Activated naive CD4-positive, alpha-beta T cell treated with anti-CD3 and anti-CD28 coated beads for 36 hours (primary cell): ENCODE measurements at regions not wholly inside any gene's neighbourhood (a gene's known extent, or its start where the extent isn't known, plus 50 kb on each side); places are given as distances from the start of the nearest gene placed in this dataset.
"Not testable (repeated sequence)": the region's sequence is repeated elsewhere in the genome, so short reads cannot be mapped to it uniquely, and the experiment has no call there.

Experiments
- CTCF ChIA-PET: fragments of 350-600 bp; sonication (Branson Sonifier 250); formaldehyde crosslinking; loops from one replicate; lab custom pipeline; 2021; ENCODE audit warnings: antibody characterized with exemption; lab: Charles Lee
- DNase-seq: peaks from one replicate; pipeline ENCODE4 v3.0.0-alpha.2; 2020
- H3K27ac Mint-ChIP-seq: one replicate; pipeline ENCODE4 v1.8.0; 2021; ENCODE audit warnings: mild to moderate bottlenecking, mixed read lengths
- H3K27me3 Mint-ChIP-seq: one replicate; pipeline ENCODE4 v1.8.0; 2021; ENCODE audit warnings: low read depth, mixed read lengths
- H3K36me3 Mint-ChIP-seq: one replicate; pipeline ENCODE4 v1.8.0; 2021; ENCODE audit warnings: low read depth, mixed read lengths
- H3K4me1 Mint-ChIP-seq: one replicate; pipeline ENCODE4 v1.8.0; 2021; ENCODE audit warnings: low read depth, mixed read lengths
- H3K4me3 Mint-ChIP-seq: one replicate; pipeline ENCODE4 v1.8.0; 2021; ENCODE audit warnings: mild to moderate bottlenecking, moderate library complexity, mixed read lengths
- H3K9me3 Mint-ChIP-seq: one replicate; pipeline ENCODE4 v1.8.0; 2021; ENCODE audit warnings: mixed read lengths
- intact Hi-C: fragments of 100-400 bp; cut with micrococcal nuclease; formaldehyde crosslinking; loops from one replicate; pipeline ENCODE4 v1.15.1; 2023

DNA sequence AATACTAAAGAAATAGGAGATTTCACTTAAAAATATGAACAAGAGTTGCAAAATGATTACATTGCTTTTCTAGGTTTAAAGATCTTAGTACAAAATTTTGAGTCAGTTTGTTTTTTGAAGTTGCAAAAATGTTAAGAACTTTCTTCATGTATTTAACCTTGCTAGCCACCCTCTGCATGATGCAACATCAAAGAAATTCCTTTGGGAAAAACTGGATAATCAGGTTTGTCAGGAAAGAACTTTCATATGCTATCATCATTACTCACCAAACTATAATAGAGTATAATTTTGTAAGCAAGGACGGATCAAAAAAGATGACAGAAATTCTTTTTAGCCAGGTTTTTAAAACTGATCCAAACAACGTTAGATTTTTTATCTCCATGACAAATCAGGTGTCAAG is 116.9 kb upstream of the MRPS30 start:
- CTCF ChIA-PET = no interaction called here
- DNase-seq = no peak

DNA sequence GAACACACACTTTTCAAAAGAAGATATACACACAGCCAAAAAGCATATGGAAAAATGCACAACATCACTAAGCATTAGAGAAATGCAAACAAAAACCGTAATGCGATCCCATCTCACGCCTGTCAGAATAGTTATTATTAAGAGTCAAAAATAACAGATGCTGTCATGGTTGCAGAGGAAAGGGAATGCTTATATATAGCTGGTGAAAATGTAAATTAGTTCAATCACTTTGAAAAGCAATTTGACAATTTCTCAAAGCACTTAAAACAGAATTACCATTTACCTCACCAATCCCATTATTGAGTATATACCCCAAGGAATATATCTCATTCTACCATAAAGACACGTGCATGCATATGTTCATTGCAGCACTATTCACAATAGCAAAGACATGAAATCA is 126.8 kb upstream of the MRPS30 start:
- Mint-ChIP-seq H3K36me3 (no peaks in the 10 kb centered on the region), H3K27ac (no peak overlapping the region), H3K9me3 (no peaks in the 10 kb centered on the region), H3K4me3 (no peak overlapping the region), H3K27me3 (no peaks in the 10 kb centered on the region), H3K4me1 (no peaks in the 10 kb centered on the region)
- intact Hi-C loops = no loop called here
- CTCF ChIA-PET = no interaction called here
- DNase-seq = no peak

More for the DNA sequence above, 116.9 kb upstream of the MRPS30 start:
- intact Hi-C loops = no loop called here
- H3K4me3 Mint-ChIP-seq = no peak overlapping the region
- H3K9me3 Mint-ChIP-seq = no peaks in the 10 kb centered on the region
- no peaks in the 10 kb centered on the region for H3K27me3 Mint-ChIP-seq
- no peaks in the 10 kb centered on the region for H3K36me3 Mint-ChIP-seq
- no peaks in the 10 kb centered on the region for H3K4me1 Mint-ChIP-seq
- H3K27ac Mint-ChIP-seq = no peak overlapping the region

DNA sequence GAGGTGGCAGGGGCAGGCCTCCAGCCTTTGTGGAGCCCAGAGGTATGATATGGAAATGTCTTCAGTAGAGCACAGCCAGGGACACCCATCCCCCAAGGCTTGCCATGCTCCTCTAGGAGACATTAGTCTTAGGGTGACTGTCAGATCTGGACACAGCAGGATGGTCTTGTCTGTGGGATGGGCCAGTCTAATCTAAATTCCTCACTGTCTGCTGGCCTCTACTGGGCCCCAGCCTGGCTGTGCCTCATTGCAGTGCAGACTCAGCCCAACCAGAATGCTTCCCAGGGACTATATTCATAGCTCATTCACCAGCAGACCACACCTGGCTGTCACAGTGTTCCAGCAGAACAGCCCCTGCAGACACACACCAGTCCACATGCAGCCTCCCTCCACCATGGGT is 129.5 kb upstream of the MRPS30 start:
- Mint-ChIP-seq H3K4me3 (no peak overlapping the region), H3K27me3 (no peaks in the 10 kb centered on the region), H3K9me3 (no peaks in the 10 kb centered on the region), H3K27ac (no peak overlapping the region), H3K4me1 (no peaks in the 10 kb centered on the region), H3K36me3 (no peaks in the 10 kb centered on the region)
- intact Hi-C loops = no loop called here
- CTCF ChIA-PET = no interaction called here
- no peak for DNase-seq

DNA sequence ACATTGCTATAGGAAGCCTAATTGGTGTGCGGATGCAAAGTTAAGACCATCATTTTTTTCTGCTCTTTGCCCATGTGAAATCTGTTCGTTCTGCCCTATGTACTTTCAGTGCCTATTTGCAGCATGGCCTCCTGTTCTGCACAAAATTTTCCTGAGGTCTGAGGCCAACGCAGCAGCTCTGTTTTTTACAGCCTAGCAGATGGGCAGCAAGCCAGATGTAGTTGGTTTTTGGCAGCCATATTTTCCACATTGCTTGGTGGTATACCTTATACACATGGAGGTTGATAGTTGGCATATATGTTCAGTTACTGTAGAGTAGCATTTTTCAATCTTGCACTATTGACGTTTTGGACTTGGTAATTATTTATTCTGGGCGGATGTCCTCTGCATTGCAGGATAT is 133.5 kb upstream of the MRPS30 start:
- H3K36me3 Mint-ChIP-seq = no peaks in the 10 kb centered on the region
- no peak for DNase-seq
- H3K27ac Mint-ChIP-seq = no peak overlapping the region
- intact Hi-C loops = no loop called here
- no peaks in the 10 kb centered on the region for H3K27me3 Mint-ChIP-seq
- no peak overlapping the region for H3K4me3 Mint-ChIP-seq
- peaks cover 5% of the 10 kb centered on the region for H3K9me3 Mint-ChIP-seq
- CTCF ChIA-PET = no interaction called here
- no peaks in the 10 kb centered on the region for H3K4me1 Mint-ChIP-seq

DNA sequence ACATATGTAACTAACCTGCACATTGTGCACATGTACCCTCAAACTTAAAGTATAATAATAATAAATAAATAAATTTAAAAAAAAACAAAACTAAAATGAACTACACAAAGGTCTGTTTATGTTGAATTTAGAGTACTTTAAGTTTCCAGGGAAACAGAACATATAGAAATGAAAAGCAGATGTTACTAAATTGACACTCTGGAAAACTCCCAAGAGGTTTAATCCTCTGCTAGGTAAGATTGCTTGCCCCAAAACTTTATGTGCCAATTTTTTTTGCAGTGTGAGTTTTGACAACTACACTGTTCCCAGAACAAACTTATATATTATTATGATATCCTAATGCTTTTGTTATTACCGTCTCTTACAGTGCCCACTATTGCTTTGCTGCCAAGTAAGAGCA is 134.3 kb upstream of the MRPS30 start:
- intact Hi-C loops = no loop called here
- H3K4me1 Mint-ChIP-seq = no peaks in the 10 kb centered on the region
- DNase-seq = no peak
- peaks cover 8% of the 10 kb centered on the region for H3K9me3 Mint-ChIP-seq
- H3K4me3 Mint-ChIP-seq = no peak overlapping the region
- CTCF ChIA-PET = no interaction called here
- H3K27ac Mint-ChIP-seq = no peak overlapping the region
- H3K36me3 Mint-ChIP-seq = no peaks in the 10 kb centered on the region
- H3K27me3 Mint-ChIP-seq = no peaks in the 10 kb centered on the region

DNA sequence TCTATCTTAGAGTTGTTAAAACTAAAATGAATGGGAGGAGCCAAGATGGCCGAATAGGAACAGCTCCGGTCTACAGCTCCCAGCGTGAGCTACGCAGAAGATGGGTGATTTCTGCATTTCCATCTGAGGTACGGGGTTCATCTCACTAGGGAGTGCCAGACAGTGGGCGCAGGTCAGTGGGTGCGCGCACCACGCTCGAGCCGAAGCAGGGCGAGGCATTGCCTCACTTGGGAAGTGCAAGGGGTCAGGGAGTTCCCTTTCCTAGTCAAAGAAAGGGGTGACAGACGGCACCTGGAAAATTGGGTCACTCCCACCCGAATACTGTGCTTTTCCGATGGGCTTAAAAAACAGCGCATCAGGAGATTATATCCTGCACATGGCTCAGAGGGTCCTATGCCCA is 140.3 kb upstream of the MRPS30 start:
- CTCF ChIA-PET, intact Hi-C loops, H3K4me1 Mint-ChIP-seq, H3K27ac Mint-ChIP-seq, H3K36me3 Mint-ChIP-seq, H3K4me3 Mint-ChIP-seq, H3K27me3 Mint-ChIP-seq, DNase-seq: not testable (repeated sequence)
- H3K9me3 Mint-ChIP-seq = peaks cover 13% of the 10 kb centered on the region

DNA sequence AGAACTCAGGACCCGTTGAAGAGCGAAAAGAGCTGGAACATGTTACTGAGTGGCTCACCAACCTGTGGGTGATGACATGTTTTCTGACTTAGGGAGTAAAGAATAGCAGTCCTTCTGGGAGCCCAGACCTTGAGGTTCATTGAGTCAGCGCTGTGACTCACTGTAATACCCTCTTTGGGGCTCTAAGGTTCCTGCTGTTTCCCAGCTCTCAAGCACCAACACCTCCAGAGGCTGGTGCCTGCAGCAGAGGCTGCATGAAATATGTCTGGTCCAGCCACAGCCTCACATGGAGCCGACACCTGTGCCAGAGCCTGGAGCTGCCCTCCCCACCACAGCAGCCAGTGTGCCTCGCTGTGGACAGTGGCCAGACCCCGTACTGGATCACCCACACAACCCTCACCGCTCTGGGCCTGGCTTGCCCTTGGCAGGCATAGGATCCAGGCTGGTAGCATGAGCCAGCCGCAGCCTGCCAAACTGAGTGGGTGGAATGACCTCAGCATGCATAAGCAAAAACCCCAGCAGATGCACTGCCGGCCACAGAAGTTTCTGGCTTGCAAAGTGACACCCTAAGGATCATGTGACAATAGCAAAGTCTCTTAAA is 143.5 kb upstream of the MRPS30 start:
- Mint-ChIP-seq H3K27ac (no peak overlapping the region), H3K4me3 (no peak overlapping the region), H3K27me3 (peaks cover 5% of the 10 kb centered on the region), H3K4me1 (no peaks in the 10 kb centered on the region), H3K9me3 (peaks cover 7% of the 10 kb centered on the region), H3K36me3 (no peaks in the 10 kb centered on the region)
- intact Hi-C loops = no loop called here
- DNase-seq = no peak
- CTCF ChIA-PET = no interaction called here

DNA sequence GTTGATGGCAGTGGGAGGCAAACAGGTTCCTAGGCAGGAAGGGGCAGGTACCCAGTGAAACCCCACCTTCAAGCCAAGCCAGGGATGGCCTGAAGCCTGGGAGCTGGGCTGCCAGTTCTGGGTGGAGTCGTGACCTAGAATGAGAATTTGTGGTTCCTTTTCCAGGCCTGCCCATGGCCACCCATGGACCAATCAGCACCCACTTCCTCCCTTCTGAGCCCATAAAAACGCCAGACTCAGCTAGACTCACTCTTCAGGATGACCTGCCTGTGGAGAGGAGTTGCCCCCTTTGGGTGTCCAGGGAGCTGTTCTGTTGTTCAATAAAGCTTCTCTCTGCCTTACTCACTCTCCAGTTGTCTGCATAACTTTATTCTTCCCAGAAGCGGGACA is 144.0 kb upstream of the MRPS30 start:
- intact Hi-C loops = no loop called here
- no peaks in the 10 kb centered on the region for H3K4me1 Mint-ChIP-seq
- H3K4me3 Mint-ChIP-seq = no peak overlapping the region
- CTCF ChIA-PET = no interaction called here
- H3K27me3 Mint-ChIP-seq = peaks cover 5% of the 10 kb centered on the region
- no peak for DNase-seq
- H3K9me3 Mint-ChIP-seq = peaks cover 7% of the 10 kb centered on the region
- H3K27ac Mint-ChIP-seq = no peak overlapping the region
- no peaks in the 10 kb centered on the region for H3K36me3 Mint-ChIP-seq

DNA sequence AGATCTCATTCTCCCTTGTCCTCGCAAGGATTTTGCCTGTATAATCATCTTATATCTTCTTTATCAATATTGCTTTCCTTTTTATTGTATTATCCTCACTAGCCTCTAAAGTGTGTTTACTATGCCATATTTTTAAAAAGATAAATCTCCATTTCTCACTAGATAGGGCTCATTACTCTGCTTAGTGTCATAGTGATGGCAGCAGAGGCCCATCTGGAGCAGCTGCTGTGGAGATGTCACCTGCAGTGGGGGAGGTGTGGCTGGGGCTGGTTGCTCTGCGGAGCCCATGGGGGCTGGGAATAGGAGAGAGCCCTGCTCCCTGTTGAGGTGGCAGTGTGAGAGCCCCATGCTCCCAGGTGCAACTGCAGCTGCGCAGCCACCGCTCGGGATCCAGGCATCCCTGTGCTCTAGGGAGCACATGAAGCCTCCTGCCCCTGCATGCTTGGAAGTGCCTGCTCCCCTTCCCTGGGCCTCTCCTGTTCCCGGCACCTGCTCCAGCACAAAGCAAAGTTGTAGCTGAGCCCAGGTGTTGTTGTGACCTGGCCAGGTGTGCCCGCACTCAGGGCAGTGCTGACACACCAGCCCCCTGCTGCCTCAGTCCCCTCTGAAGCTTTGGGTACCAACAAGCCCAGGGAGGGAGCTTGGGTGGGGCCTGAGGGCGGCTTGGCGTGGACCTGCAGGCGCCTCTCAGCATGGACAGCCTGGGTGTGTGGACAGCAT is 144.6 kb upstream of the MRPS30 start:
- Mint-ChIP-seq H3K27ac (no peak overlapping the region), H3K36me3 (no peaks in the 10 kb centered on the region), H3K27me3 (peaks cover 5% of the 10 kb centered on the region), H3K9me3 (peaks cover 5% of the 10 kb centered on the region), H3K4me3 (no peak overlapping the region), H3K4me1 (no peaks in the 10 kb centered on the region)
- DNase-seq = no peak
- CTCF ChIA-PET = no interaction called here
- intact Hi-C loops = no loop called here

DNA sequence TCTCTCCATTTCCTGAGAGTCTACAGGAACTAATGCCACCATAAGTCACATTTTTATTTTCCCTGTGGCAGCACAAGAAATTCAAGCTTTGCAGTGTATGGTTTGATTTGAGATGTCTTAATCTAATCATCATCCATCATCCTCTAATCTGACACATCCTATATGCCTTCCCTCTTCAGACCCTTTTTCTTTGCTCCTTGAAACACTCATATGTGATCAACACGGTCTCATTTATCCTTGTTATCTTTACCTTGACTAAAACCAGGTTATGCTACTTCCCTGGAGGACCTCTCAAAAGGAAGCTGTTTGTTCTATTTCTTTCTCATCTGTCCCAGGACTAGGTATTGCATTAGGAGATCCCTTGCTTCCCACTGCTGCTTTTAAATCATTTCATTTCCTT is 146.9 kb upstream of the MRPS30 start:
- CTCF ChIA-PET = no interaction called here
- intact Hi-C loops = no loop called here

DNA sequence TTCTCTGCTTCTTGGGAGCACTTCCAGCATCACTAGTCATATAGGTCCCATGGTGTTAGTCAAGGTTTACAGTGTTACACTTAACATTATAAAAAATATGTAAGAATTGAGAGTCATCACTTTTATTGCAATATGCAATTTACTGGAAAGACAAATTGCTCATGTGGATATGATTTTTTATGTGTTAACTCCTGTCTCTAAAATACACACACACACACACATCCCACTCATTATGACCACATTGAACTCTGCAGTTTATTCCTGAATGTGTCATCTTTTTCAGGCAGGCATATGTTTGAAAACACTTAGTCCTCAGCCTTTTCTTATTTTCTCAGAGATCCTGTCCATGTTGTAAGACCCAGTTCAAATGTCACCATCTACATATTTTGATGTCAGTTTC is 148.5 kb upstream of the MRPS30 start:
- Mint-ChIP-seq H3K27ac (no peak overlapping the region), H3K9me3 (peaks cover 13% of the 10 kb centered on the region), H3K27me3 (no peaks in the 10 kb centered on the region), H3K36me3 (no peaks in the 10 kb centered on the region), H3K4me1 (no peaks in the 10 kb centered on the region), H3K4me3 (no peak overlapping the region)
- CTCF ChIA-PET = no interaction called here
- intact Hi-C loops = no loop called here
- no peak for DNase-seq

More for the DNA sequence above, 146.9 kb upstream of the MRPS30 start:
- no peak overlapping the region for H3K4me3 Mint-ChIP-seq
- H3K36me3 Mint-ChIP-seq = no peaks in the 10 kb centered on the region
- peaks cover 5% of the 10 kb centered on the region for H3K27me3 Mint-ChIP-seq
- no peaks in the 10 kb centered on the region for H3K4me1 Mint-ChIP-seq
- H3K9me3 Mint-ChIP-seq = peaks cover 7% of the 10 kb centered on the region
- H3K27ac Mint-ChIP-seq = no peak overlapping the region
- no peak for DNase-seq

DNA sequence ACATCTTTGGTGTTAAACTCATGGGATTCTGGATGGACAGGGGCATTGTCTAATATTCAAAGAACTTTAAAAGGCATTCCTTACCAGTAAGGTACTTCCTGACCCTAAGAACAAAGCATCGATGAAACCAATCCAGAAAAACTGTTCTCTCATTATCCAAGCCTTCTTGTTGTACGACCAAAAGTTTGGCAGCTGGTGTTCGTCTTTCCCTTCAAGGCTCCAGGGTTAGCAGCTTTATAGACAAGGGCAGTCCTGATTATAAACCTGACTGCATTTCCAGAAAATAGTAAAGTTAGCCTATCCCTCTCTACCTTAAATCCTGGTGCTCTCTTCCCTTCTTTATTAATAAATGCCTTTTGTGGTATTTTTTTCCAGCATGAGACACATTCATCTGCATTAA is 149.4 kb upstream of the MRPS30 start:
- no peak for DNase-seq
- no peak overlapping the region for H3K27ac Mint-ChIP-seq
- H3K4me1 Mint-ChIP-seq = no peaks in the 10 kb centered on the region
- H3K36me3 Mint-ChIP-seq = no peaks in the 10 kb centered on the region
- intact Hi-C loops = no loop called here
- peaks cover 12% of the 10 kb centered on the region for H3K9me3 Mint-ChIP-seq
- no peaks in the 10 kb centered on the region for H3K27me3 Mint-ChIP-seq
- H3K4me3 Mint-ChIP-seq = no peak overlapping the region
- CTCF ChIA-PET = interaction anchor here (0.5 kb wide), 1 partner anchor 929 kb away, joined by 4 read pairs; no protein-coding TSS in a partner anchor

DNA sequence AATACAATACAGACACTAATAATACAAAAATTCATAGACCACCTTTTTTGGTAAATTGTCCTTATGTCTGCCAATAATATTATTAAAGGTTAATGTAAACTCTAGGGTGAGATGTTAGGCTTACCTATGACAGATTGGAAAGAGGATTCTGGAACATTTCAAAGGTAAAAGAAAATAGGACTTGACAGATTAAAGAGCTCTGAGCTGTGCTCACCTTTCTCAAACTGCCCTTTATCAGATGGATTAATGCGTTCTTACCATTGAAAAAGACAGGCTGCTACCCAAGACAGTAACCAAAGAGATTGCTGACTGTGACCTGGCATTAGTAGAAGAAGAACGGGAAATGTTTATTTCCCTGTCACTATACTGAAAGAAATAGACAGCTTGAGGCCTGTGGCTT is 156.1 kb upstream of the MRPS30 start:
- Mint-ChIP-seq H3K4me1 (no peaks in the 10 kb centered on the region), H3K4me3 (no peak overlapping the region)
- intact Hi-C loops = no loop called here

More for the DNA sequence above, 156.1 kb upstream of the MRPS30 start:
- CTCF ChIA-PET = no interaction called here
- H3K27ac Mint-ChIP-seq = no peak overlapping the region
- H3K27me3 Mint-ChIP-seq = no peaks in the 10 kb centered on the region
- peaks cover 12% of the 10 kb centered on the region for H3K9me3 Mint-ChIP-seq
- DNase-seq = no peak
- H3K36me3 Mint-ChIP-seq = no peaks in the 10 kb centered on the region
